Left ventricle myocardium inferior (tissue), 1 donor: ENCODE measurements at regions not wholly inside any gene's neighbourhood (a gene's known extent, or its start where the extent isn't known, plus 50 kb on each side); places are given as distances from the start of the nearest gene placed in this dataset.

Source experiments
- DNase-seq: peaks from one replicate; pipeline ENCODE4 v3.0.0-alpha.2; 2020
- H3K27ac ChIP-seq: fragments of 200-600 bp; replicated peaks from 2 replicates; pipeline ENCODE4 v1.8.0; 2021
- H3K27me3 ChIP-seq: fragments of 200-600 bp; 2 replicates; pipeline ENCODE4 v1.8.0; 2021; ENCODE audit warnings: low read depth
- H3K36me3 ChIP-seq: fragments of 200-600 bp; 2 replicates; pipeline ENCODE4 v1.8.0; 2021
- H3K4me1 ChIP-seq: fragments of 200-600 bp; 2 replicates; pipeline ENCODE4 v1.8.0; 2021
- H3K4me3 ChIP-seq: fragments of 200-600 bp; 2 replicates; pipeline ENCODE4 v1.8.0; 2021; ENCODE audit warnings: mild to moderate bottlenecking, moderate library complexity
- H3K9me3 ChIP-seq: fragments of 200-600 bp; replicated peaks from 2 replicates; pipeline ENCODE4 v1.8.0; 2021
- CTCF ChIP-seq: fragments of 200-600 bp; IDR thresholded peaks from 2 replicates; pipeline ENCODE4 v1.8.0; 2021; ENCODE audit warnings: antibody characterized with exemption, mild to moderate bottlenecking, borderline replicate concordance
- intact Hi-C: fragments of 100-400 bp; cut with micrococcal nuclease; formaldehyde crosslinking; loops from one replicate; pipeline ENCODE4 v1.11.0; 2022
- donor health status: DM: no; HTN: yes; CAD: no; lungs with severe emphysema.

GRCh38 chr18:10027461-10027860 lies 113.6 kb downstream of the VAPA start:
- Histone ChIP-seq H3K27me3 (no peaks in the 10 kb centered on the region), H3K27ac (no peak overlapping the region), H3K9me3 (no peaks in the 10 kb centered on the region), H3K4me1 (peaks cover 6% of the 10 kb centered on the region), H3K4me3 (no peak overlapping the region), H3K36me3 (no peaks in the 10 kb centered on the region)
- TF ChIP-seq CTCF, result no peak
- no peak for DNase-seq
- intact Hi-C loops, result no loop called here

- Histone ChIP-seq H3K27ac (peak overlapping the region; percentile 36), H3K36me3 (no peaks in the 10 kb centered on the region), H3K9me3 (no peaks in the 10 kb centered on the region), H3K4me3 (no peak overlapping the region), H3K27me3 (no peaks in the 10 kb centered on the region), H3K4me1 (peaks cover 14% of the 10 kb centered on the region)
- no peak for TF ChIP-seq CTCF
- intact Hi-C loops, result no loop called here
- no peak for DNase-seq
Measured at GRCh38 chr18:10029711-10030110, 115.9 kb downstream of the VAPA start.

- peaks cover 14% of the 10 kb centered on the region for H3K4me1 ChIP-seq
- H3K27ac ChIP-seq, result no peak overlapping the region
- H3K36me3 ChIP-seq, result no peaks in the 10 kb centered on the region
- no peak overlapping the region for H3K4me3 ChIP-seq
- TF ChIP-seq CTCF, result no peak
- H3K9me3 ChIP-seq, result no peaks in the 10 kb centered on the region
- H3K27me3 ChIP-seq, result no peaks in the 10 kb centered on the region
- intact Hi-C loops, result no loop called here
- DNase-seq, result no peak
Measured at GRCh38 chr18:10030816-10031541, 117.2 kb downstream of the VAPA start.

- TF ChIP-seq CTCF, result peak; percentile 64
- Histone ChIP-seq H3K9me3 (no peaks in the 10 kb centered on the region), H3K4me1 (peaks cover 14% of the 10 kb centered on the region), H3K4me3 (peak overlapping the region; percentile 55), H3K36me3 (no peaks in the 10 kb centered on the region), H3K27ac (peak overlapping the region; percentile 38), H3K27me3 (no peaks in the 10 kb centered on the region)
- intact Hi-C loops, result no loop called here
- no peak for DNase-seq
Measured at GRCh38 chr18:10032331-10033015, 118.7 kb downstream of the VAPA start.

GRCh38 chr18:10033016-10033399 lies 119.2 kb downstream of the VAPA start:
- intact Hi-C loops, result no loop called here
- TF ChIP-seq CTCF, result no peak
- no peaks in the 10 kb centered on the region for H3K27me3 ChIP-seq
- H3K4me1 ChIP-seq, result peaks cover 14% of the 10 kb centered on the region
- no peaks in the 10 kb centered on the region for H3K36me3 ChIP-seq
- H3K27ac ChIP-seq, result peak overlapping the region; percentile 38
- no peak for DNase-seq
- H3K9me3 ChIP-seq, result no peaks in the 10 kb centered on the region
- peak overlapping the region; percentile 55 for H3K4me3 ChIP-seq
